SIG-M5 treated with dmso at 0.1 percent for 504 hours (cell line): ENCODE measurements at regions not wholly inside any gene's neighbourhood (a gene's known extent, or its start where the extent isn't known, plus 50 kb on each side); places are given as distances from the start of the nearest gene placed in this dataset.

Experiments
- DNase-seq: peaks from one replicate; lab custom pipeline; 2025; ENCODE audit not compliant: unreplicated experiment; lab: John Stamatoyannopoulos, UW

GRCh38 chr10:10544890-10545289, 472.8 kb upstream of the CELF2 start:
- DNase-seq = no peak

GRCh38 chr10:10545771-10546170, 471.9 kb upstream of the CELF2 start:
- no peak for DNase-seq

- no peak for DNase-seq
Observed at GRCh38 chr10:10551596-10552301, 465.9 kb upstream of the CELF2 start.

GRCh38 chr10:10552948-10553347, 464.7 kb upstream of the CELF2 start:
- DNase-seq = no peak

- DNase-seq = no peak
Observed at GRCh38 chr10:10564081-10564794, 453.4 kb upstream of the CELF2 start.

GRCh38 chr10:10576937-10577336, 440.7 kb upstream of the CELF2 start:
- DNase-seq = no peak

- DNase-seq = no peak
Observed at GRCh38 chr10:10579709-10580108, 438.0 kb upstream of the CELF2 start.

GRCh38 chr10:10584161-10584560, 433.5 kb upstream of the CELF2 start:
- no peak for DNase-seq

GRCh38 chr10:10587744-10588393, 429.8 kb upstream of the CELF2 start:
- DNase-seq = no peak

- DNase-seq = no peak
Observed at GRCh38 chr10:10589540-10590303, 427.9 kb upstream of the CELF2 start.

GRCh38 chr10:10591715-10592341, 425.8 kb upstream of the CELF2 start:
- DNase-seq = no peak

- no peak for DNase-seq
Observed at GRCh38 chr10:10596256-10596655, 421.4 kb upstream of the CELF2 start.

- no peak for DNase-seq
Observed at GRCh38 chr10:10598297-10598696, 419.4 kb upstream of the CELF2 start.

GRCh38 chr10:10600004-10600403, 417.7 kb upstream of the CELF2 start:
- DNase-seq = no peak

- DNase-seq = no peak
Observed at GRCh38 chr10:10605551-10606081, 412.1 kb upstream of the CELF2 start.

- DNase-seq = no peak
Observed at GRCh38 chr10:10609379-10609955, 408.2 kb upstream of the CELF2 start.

- DNase-seq = no peak
Observed at GRCh38 chr10:10610171-10610570, 407.5 kb upstream of the CELF2 start.

- DNase-seq = no peak
Observed at GRCh38 chr10:10612151-10612550, 405.5 kb upstream of the CELF2 start.

- DNase-seq = no peak
Observed at GRCh38 chr10:10613656-10614244, 403.9 kb upstream of the CELF2 start.

- DNase-seq = no peak
Observed at GRCh38 chr10:10617686-10618085, 400.0 kb upstream of the CELF2 start.
